ENCODE measurements at regions not wholly inside any gene's neighbourhood (a gene's known extent, or its start where the extent isn't known, plus 50 kb on each side); places are given as distances from the start of the nearest gene placed in this dataset.

DNA sequence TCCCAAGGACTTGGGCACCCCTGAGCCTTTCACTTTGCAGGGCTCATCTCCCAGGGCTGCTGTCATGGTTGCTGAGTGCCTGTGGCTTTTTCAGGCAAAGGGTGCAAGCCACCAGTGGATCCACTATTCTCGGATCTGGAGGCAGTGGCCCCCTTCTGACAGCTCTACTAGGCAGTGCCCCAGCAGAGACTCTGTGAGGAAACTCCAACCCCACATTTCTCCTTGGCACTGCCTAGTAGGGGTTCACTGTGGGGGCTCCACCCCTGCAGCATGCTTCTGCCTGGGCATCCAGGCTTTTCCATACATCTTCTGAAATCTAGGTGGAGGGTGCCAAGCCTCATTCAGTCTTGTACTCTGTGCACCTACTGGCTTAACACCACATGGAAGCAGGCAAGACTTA is 675.0 kb upstream of the MBL2 start:
- TF ChIP-seq, protein P1, sequence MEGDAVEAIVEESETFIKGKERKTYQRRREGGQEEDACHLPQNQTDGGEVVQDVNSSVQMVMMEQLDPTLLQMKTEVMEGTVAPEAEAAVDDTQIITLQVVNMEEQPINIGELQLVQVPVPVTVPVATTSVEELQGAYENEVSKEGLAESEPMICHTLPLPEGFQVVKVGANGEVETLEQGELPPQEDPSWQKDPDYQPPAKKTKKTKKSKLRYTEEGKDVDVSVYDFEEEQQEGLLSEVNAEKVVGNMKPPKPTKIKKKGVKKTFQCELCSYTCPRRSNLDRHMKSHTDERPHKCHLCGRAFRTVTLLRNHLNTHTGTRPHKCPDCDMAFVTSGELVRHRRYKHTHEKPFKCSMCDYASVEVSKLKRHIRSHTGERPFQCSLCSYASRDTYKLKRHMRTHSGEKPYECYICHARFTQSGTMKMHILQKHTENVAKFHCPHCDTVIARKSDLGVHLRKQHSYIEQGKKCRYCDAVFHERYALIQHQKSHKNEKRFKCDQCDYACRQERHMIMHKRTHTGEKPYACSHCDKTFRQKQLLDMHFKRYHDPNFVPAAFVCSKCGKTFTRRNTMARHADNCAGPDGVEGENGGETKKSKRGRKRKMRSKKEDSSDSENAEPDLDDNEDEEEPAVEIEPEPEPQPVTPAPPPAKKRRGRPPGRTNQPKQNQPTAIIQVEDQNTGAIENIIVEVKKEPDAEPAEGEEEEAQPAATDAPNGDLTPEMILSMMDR (IDR thresholded peaks at IDR 0.05 in 2 of 3, conservative IDR thresholded peaks at IDR 0.05 in 1 of 3; ENCODE audit: borderline replicate concordance in 1 of 3, insufficient read depth in 1 of 3, low read depth in 2 of 3, low read length in 2 of 3) = no peak
- TF ChIP-seq, protein P2, sequence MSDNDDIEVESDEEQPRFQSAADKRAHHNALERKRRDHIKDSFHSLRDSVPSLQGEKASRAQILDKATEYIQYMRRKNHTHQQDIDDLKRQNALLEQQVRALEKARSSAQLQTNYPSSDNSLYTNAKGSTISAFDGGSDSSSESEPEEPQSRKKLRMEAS (IDR thresholded peaks at IDR 0.05) = no peak
- TF ChIP-seq POLR2A (IDR thresholded peaks at IDR 0.05; ENCODE audit: borderline replicate concordance, extremely low read depth, insufficient read depth, insufficient read length) (no peak), EZH2 (IDR thresholded peaks at IDR 0.05) (no peak), SP1 (IDR thresholded peaks at IDR 0.05; ENCODE audit: low read depth) (no peak), ZFX (IDR thresholded peaks at IDR 0.05) (no peak), RAD21 (IDR thresholded peaks at IDR 0.05; ENCODE audit: low read depth) (no peak), CEBPB (IDR thresholded peaks at IDR 0.05; ENCODE audit: low read depth) (no peak), SRF (IDR thresholded peaks at IDR 0.05; ENCODE audit: low read depth) (no peak), POLR2AphosphoS5 (IDR thresholded peaks at IDR 0.05; ENCODE audit: low read depth, low read length) (no peak), EZH2phosphoT487 (IDR thresholded peaks at IDR 0.05; ENCODE audit: borderline replicate concordance) (no peak), EGR1 (IDR thresholded peaks at IDR 0.05; ENCODE audit: low read depth) (no peak)
- TF ChIP-seq, protein P3, sequence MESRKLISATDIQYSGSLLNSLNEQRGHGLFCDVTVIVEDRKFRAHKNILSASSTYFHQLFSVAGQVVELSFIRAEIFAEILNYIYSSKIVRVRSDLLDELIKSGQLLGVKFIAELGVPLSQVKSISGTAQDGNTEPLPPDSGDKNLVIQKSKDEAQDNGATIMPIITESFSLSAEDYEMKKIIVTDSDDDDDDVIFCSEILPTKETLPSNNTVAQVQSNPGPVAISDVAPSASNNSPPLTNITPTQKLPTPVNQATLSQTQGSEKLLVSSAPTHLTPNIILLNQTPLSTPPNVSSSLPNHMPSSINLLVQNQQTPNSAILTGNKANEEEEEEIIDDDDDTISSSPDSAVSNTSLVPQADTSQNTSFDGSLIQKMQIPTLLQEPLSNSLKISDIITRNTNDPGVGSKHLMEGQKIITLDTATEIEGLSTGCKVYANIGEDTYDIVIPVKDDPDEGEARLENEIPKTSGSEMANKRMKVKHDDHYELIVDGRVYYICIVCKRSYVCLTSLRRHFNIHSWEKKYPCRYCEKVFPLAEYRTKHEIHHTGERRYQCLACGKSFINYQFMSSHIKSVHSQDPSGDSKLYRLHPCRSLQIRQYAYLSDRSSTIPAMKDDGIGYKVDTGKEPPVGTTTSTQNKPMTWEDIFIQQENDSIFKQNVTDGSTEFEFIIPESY (IDR thresholded peaks at IDR 0.05; ENCODE audit: extremely low read depth, insufficient replicate concordance, low read length) = no peak
